GM18505 (cell line): ENCODE measurements at regions not wholly inside any gene's neighbourhood (a gene's known extent, or its start where the extent isn't known, plus 50 kb on each side); places are given as distances from the start of the nearest gene placed in this dataset.
A peak's percentile ranks its signal among the peaks of the same experiment; 100 is the strongest.

Experiments used
- ATAC-seq: cut with Tn5 transposase; IDR thresholded peaks from one replicate; pipeline ENCODE4 v1.9.1; 2021; ENCODE audit not compliant: unreplicated experiment
- POLR2A ChIP-seq: IDR thresholded peaks from 4 replicates; pipeline ENCODE4 v1.6.1; 2011; ENCODE audit warnings: borderline replicate concordance; ENCODE audit not compliant: insufficient read depth, insufficient read length; ENCODE audit errors: extremely low read depth

GRCh38 chr7:155360495-155361345, 63.0 kb downstream of the INSIG1 start:
- no peak for ATAC-seq

GRCh38 chr7:155361346-155361680, 63.6 kb downstream of the INSIG1 start:
- no peak for TF ChIP-seq POLR2A
- ATAC-seq = no peak

More at GRCh38 chr7:155360495-155361345, 63.0 kb downstream of the INSIG1 start:
- TF ChIP-seq POLR2A = no peak

GRCh38 chr7:155361947-155362346, 64.3 kb downstream of the INSIG1 start:
- no peak for ATAC-seq
- no peak for TF ChIP-seq POLR2A

GRCh38 chr7:155362380-155363145, 64.9 kb downstream of the INSIG1 start:
- TF ChIP-seq POLR2A = no peak
- ATAC-seq = no peak

GRCh38 chr7:155363146-155363539, 65.5 kb downstream of the INSIG1 start:
- no peak for ATAC-seq
- TF ChIP-seq POLR2A = no peak

GRCh38 chr7:155363852-155364600, 66.3 kb downstream of the INSIG1 start:
- no peak for TF ChIP-seq POLR2A
- ATAC-seq = no peak

GRCh38 chr7:155365146-155365874, 67.6 kb downstream of the INSIG1 start:
- TF ChIP-seq POLR2A = no peak
- no peak for ATAC-seq

GRCh38 chr7:155368894-155369600, 71.4 kb downstream of the INSIG1 start:
- no peak for ATAC-seq
- TF ChIP-seq POLR2A = no peak

GRCh38 chr7:155369766-155370165, 72.1 kb downstream of the INSIG1 start:
- no peak for TF ChIP-seq POLR2A
- no peak for ATAC-seq

GRCh38 chr7:155371331-155371883, 73.7 kb downstream of the INSIG1 start:
- TF ChIP-seq POLR2A = no peak
- ATAC-seq = no peak

- TF ChIP-seq POLR2A = no peak
- peak; percentile 46 for ATAC-seq
These were observed 74.5 kb downstream of the INSIG1 start for GRCh38 chr7:155371884-155372781.
